ENCODE measurements at regions not wholly inside any gene's neighbourhood (a gene's known extent, or its start where the extent isn't known, plus 50 kb on each side); places are given as distances from the start of the nearest gene placed in this dataset.
"Not testable (repeated sequence)": the region's sequence is repeated elsewhere in the genome, so short reads cannot be mapped to it uniquely, and the experiment has no call there.

- DNase-seq: not testable (repeated sequence)
Observed at GRCh38 chrX:76774912-76775311, 347.4 kb downstream of the MAGEE1 start.

- DNase-seq: no peak
Observed at GRCh38 chrX:76796311-76796710, 368.8 kb downstream of the MAGEE1 start.

DNA sequence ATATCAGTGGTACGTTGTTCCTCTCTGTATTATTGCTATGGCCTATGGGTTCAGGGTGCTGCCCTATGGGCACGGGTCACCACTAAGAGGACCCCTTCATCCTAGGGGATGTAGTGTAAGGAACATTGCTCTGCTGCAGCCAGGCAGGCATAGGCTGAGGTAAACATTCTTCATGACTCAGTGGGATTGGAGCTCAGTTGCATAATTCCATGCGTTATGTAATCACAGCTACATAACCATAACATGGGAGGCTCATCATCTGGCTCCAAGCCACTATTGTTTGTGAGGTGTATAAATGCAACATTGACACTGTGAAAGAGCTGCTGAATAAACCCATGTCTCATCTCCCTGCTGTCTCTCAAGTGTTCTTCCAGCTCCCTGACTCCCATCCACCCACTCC lies 375.2 kb downstream of the MAGEE1 start:
- DNase-seq: no peak

DNA sequence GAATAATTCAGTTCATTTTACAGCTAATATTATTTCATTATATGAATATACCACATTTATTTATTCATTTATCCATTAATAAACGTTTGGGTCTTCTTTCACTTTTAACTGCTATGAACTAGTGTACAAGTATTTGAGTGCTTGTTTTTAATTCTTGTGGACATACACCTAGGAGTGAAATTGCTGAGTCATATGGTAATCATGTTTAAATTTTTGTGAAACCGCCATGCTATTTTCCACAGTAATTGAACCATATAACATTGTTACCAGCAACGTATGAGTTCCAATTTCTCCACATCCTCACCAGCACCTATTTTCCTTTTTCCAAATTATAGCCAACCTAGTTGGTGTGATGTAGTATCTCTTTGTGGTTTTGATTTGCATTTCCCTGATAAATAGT lies 388.2 kb downstream of the MAGEE1 start:
- DNase-seq: no peak

GRCh38 chrX:76817279-76817678 lies 389.8 kb downstream of the MAGEE1 start:
- not testable (repeated sequence) for DNase-seq

DNA sequence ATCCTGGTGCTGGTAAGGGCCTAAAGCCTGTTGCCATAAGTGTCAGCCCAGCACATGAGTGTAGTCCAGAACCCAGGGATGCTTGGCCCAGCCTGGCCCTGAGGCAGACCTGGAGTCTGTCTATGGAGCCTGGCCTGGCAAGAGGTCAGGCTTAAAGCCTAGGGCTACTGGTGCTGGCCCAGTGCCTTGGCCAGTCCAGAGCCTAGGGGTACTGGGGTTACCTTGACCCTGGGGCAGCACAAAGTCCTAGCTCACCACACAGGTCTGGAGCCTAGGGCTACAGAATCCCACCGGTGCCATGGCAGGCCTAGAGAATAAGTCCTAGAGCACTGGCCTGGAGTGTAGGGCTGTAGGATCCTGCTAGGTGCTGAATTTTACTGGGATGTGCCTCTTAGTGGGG lies 393.8 kb downstream of the MAGEE1 start:
- no peak for DNase-seq

GRCh38 chrX:76827672-76828071 lies 400.2 kb downstream of the MAGEE1 start:
- DNase-seq: no peak

GRCh38 chrX:76840902-76841301 lies 413.4 kb downstream of the MAGEE1 start:
- not testable (repeated sequence) for DNase-seq

GRCh38 chrX:76850851-76851250 lies 423.3 kb downstream of the MAGEE1 start:
- no peak for DNase-seq

- DNase-seq: no peak
Observed at GRCh38 chrX:76862509-76862908, 435.0 kb downstream of the MAGEE1 start.

DNA sequence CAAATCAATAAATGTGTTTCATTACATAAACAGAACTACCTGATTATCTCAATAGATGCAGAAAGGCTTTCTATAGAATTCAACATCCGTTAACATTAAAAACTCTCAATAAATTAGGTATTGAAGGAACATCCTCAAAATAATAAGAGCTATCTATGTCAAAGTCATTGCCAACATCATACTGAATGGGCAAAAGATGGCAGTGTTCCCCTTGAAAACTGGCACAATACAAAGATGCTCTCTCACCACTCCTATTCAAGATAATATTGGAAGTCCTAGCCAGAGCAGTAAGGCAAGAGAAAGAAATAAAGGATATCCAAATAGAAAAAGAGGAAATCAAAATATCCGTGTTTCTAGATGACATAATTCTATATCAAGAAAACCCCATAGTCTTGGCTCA lies 466.4 kb downstream of the MAGEE1 start:
- DNase-seq: no peak

DNA sequence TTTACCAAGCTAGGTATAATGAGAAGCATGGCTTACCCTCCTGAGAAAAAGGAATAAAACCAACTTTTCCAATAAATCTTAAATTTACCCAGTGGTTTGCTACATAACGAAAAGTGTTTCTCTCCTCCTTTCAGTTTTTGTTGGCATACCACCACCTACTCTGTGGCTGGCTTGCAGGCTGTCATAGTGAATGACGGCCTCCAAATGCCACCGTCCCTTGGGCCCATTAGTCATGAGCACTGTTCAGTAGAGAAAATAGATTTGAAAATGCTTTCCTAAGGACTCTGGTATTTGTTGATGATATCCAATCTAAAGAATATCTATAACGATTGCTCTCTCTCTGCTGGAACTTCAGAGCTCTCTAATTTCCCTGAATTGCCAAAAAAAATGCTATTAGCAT lies 488.3 kb downstream of the MAGEE1 start:
- no peak for DNase-seq

DNA sequence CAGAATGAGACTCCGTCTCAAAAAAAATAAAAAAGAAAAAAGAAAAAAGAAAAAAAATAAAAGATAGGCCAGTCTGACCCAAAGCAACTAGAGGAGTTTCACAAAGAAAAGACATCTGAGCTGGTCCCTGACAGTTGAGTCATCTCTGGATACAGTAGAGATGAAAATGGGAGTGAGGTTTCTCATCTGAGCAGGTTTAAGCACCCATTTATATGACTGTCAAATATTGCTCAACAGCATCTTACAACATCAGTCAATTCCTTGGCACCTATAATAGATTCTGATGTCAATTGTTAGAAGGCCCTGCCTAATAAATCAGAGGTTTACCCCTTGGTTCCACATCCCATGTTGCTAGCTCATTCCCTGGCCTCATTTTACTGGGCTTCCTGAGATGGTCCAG lies 490.5 kb downstream of the MAGEE1 start:
- DNase-seq: no peak

DNA sequence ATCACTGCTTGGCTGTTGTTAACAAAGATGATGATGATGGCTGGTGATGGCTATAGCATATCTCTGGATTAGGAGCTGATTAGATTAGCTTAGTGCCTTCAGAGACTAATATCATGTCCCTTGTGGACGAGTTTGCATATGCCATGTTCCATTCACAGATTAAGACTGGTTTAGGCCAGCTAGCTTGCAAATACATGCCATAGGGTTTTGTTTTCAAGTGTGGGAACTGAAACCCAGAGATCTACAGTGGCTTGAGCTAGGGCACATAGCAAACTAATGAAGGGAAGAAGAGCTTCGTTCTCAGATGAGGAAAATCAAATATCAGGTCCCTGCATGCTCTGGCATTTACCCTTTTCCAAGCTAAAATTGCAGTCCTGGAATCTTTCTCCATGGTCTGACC lies 492.3 kb downstream of the MAGEE1 start:
- DNase-seq: no peak

- no peak for DNase-seq
Observed at GRCh38 chrX:76920607-76921006, 493.1 kb downstream of the MAGEE1 start.

- DNase-seq: no peak
Observed at GRCh38 chrX:76921176-76921575, 493.7 kb downstream of the MAGEE1 start.

GRCh38 chrX:76922100-76922499 lies 494.6 kb downstream of the MAGEE1 start:
- DNase-seq: no peak

- not testable (repeated sequence) for DNase-seq
Observed at GRCh38 chrX:76924616-76925015, 497.1 kb downstream of the MAGEE1 start.

DNA sequence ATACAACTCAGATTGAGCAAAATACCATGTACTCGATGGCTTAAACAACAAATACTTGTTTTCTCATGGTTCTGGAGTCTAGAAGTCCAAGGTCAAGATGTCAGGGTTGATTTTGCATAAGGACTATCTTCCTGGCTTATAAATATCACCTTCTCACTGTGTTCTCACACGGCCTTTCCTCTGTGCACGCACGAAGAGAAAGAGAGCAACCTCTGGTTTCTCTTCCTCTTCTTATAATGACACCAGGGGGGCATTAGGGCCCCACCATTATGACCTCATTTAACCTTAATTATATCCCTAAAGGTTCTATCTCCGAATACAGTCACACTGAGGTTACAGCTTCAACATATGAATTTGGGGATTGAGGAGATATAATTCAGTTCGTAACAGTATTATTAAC lies 504.0 kb downstream of the MAGEE1 start:
- DNase-seq: no peak

DNA sequence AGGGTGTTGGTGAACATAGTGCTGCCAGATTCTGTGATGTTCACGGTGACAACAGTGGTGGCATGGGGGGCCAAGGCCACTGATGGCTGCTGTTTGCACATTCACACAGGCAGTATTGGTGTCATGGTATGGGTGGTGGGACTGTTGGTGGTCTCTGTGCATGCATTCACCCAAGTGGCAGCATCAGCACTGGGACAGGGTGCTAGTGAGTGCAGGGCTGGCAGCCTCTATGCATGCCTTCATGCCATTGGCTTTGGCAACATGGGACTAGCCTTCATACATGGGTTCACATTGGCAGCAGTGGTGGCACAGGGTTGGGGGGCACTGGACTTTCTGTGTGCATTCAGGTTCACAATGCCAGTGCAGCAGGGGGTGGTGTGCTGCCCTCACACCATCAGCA lies 489.7 kb upstream of the FGF16 start:
- DNase-seq: no peak

- no peak for DNase-seq
Observed at GRCh38 chrX:76971393-76972376, 475.5 kb upstream of the FGF16 start.

DNA sequence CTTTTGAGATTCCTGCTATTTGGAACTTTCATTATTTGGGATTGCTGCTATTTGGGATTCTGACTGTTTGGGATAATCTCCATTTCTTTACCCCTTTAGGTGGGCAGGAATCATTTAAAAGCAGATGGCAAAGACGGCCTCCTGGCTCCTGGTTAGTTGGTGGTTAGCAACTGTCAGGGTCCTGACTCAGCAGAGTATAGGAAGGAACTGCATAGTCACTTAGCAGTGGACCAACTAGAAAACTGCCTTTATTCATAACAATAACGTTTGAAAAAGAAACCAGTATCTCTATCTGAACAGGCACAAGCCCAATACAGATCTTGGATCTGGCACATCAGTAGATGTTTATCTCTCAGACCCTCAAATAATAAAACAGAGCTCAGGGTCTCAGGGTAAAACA lies 469.7 kb upstream of the FGF16 start:
- DNase-seq: no peak

DNA sequence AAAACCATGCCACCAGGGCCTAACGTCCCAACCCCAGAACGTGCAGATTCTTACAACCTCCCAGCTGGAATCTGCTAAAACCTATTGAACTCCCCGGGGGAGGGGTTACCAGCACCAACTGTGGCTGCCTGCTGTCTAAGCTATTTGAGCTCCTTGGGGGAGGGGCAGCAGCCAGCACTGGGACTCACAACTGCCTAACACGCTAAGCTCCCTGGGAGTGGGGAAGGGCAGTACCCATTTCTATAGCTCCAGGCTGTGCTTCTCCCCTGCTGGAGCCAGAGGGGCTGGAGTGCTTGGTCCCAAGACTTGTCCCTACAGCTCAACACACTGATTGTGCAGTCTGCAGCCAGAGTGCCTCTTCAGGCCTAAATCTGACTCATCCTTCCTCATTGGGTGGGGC lies 459.8 kb upstream of the FGF16 start:
- DNase-seq: no peak

DNA sequence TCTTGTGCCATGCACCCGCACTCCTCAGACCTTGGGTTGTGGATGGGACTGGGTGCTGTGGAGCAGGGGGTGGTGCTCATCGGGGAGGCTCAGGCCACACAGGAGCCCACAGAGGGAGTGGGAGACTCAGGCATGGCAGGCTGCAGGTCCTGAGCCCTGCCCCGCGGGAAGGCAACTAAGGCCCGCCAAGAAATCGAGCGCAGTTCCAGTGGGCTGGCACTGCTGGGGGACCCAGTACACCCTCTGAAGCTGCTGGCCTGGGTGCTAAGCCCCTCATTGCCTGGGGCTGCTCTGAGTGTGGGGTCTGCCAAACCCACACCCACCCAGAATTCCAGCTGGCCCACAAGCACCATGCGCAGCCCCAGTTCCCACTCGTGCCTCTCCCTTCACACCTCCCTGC lies 450.5 kb upstream of the FGF16 start:
- DNase-seq: no peak

DNA sequence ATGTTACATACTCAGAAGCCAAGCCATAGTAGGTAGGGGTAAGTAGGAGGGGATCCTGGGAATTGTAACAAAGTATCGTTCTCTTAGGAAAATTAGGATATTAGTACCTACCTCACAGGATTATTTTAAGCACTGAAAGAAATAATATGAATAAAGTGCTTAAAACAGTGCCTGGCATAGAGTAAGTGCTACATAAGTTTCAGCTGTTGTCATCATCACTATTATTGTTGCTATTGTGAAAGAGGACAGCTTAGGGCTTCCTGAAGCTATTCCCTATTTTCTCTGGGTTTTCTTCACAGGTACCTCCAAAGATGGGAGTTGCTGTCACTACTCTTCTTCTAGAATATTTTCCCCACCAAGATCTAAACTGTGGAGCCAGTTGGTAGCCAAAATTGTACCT lies 443.7 kb upstream of the FGF16 start:
- no peak for DNase-seq

Measured in inflammatory macrophage treated with lipopolysaccharide for 4 hours (primary cell).